ENCODE measurements at regions not wholly inside any gene's neighbourhood (a gene's known extent, or its start where the extent isn't known, plus 50 kb on each side); places are given as distances from the start of the nearest gene placed in this dataset.
A peak's percentile ranks its signal among the peaks of the same experiment; 100 is the strongest.
"Not testable (repeated sequence)": the region's sequence is repeated elsewhere in the genome, so short reads cannot be mapped to it uniquely, and the experiment has no call there.

DNA sequence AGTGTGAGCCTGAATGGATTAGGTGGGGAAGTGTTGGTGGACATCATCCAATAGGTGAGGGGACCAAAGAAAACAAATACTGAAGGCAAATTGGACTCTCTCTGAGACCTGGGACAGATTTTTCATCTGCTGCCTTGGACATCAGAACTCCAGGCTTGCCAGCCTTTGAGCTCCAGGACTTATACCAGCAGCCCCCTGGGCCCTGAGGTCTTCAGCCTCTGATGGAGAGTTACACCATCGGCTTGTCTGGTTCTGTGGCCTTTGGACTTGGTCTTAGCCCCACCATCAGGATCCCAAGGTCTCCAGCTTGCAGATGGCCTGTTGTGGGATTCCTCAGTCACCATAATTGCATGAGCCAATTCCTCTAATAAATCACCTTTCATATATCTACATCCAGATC, 80.8 kb upstream of the SLC8A3 start:
- no peak for DNase-seq

DNA sequence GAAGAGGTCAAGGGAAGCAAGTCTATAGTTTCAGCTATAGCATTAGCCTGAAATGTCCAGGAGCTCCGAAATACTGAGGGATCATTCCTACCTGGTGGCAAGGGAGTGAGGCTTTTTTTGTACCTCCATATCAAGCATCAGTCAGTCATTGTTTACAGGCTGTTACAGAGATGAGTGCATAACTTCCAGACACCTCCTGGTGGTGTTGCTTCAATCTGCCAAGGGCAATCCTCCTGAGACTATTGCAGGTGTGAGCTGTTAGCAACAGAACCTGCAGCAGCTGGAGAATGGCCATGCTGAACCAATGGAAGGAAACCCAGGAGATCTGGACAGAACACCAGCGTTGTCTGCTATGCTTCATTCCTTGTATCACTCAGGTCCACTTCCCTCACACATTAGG, 80.0 kb upstream of the SLC8A3 start:
- DNase-seq = no peak

DNA sequence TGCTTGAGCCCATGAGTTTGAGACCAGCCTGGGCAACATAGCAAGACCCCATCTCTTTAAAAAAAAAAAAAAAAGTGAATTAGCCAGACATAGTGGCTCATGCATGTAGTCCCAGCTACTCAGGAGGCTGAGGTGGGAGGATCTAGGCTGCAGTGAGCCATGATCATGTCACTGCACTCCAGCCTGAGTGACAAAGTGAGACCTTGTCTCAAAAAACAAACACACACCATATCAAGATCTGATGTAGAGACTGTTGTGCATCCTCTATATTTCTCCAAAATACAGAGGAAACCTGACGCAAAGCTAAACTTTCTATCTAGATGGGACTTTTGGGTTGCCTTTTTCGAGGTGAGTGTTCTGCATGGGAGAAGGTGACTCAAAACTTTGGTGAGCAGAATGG, 77.4 kb upstream of the SLC8A3 start:
- no peak for DNase-seq

DNA sequence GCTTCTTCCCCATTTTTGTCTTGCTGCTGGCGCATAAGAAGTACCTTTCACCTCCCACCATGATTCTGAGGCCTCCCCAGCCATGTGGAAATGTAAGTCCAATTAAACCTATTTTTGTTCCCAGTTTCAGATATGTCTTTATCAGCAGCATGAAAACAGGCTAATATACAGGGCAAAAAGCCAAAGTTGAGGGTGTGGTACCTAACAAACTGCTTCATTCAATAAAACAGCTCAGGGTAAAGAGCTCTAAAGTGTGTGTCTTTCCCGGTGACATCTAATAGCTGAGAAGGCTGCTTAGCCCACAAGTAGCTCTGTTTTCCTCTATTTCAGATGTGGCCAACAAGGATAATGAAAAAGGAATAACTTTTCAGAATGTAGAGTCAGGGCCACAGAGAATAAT, 76.7 kb upstream of the SLC8A3 start:
- no peak for DNase-seq

DNA sequence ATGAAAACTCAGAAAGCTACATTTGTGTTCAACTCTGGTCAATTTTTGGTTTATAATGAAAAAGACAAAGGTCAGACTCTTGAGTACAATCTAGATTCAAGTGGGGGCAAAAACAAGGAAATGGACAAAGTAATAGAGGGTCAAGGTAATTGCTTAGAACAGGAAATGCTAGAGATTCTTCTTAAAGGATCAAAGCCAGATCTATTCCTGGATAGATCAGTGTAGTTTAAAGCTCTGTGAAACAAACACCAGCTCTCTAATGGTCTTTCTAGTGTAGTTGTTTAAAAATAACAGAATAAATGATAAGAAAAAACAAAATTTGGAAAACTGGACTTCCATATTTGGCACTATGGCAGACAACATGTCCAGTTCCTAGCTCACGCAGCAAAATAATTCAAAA, 70.7 kb upstream of the SLC8A3 start:
- DNase-seq = no peak

DNA sequence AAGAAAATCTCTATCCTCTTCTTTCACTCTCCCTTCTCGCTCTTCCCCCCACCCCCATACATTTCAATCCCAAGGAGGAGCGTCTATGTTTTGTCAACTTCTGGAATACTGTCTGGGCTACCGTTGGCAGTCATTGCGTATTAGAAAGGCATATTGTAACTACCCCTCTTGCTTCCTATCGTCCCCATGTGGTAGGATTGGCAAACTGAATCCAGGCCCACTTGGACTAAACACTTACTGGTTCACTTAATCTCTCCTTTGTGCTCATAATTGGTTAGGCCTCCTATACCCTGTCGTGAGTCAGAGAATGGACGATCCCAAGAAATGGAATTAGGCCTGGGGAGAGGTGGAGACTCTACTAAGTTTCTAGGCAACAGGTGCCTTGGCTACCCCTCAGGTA, 68.8 kb upstream of the SLC8A3 start:
- no peak for DNase-seq

DNA sequence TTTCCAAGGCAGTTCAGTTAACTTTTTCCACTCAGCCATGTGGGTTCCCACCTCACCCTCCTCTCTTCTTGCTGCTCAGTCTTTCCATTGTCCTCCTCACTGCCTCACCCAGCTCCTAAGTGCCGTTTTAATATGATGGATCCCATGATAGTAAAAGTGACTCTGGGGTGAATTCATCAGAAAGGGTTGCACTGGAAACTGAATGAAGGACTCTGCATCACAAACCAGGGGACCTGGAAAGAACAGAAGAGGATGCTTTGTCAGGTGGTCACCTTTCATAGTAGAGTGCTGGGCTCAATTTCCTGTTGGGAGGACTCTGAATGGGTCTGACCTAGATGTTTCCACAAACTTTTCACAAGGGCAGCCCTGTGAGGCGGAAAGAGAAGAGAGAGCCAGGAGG, 67.8 kb upstream of the SLC8A3 start:
- no peak for DNase-seq

DNA sequence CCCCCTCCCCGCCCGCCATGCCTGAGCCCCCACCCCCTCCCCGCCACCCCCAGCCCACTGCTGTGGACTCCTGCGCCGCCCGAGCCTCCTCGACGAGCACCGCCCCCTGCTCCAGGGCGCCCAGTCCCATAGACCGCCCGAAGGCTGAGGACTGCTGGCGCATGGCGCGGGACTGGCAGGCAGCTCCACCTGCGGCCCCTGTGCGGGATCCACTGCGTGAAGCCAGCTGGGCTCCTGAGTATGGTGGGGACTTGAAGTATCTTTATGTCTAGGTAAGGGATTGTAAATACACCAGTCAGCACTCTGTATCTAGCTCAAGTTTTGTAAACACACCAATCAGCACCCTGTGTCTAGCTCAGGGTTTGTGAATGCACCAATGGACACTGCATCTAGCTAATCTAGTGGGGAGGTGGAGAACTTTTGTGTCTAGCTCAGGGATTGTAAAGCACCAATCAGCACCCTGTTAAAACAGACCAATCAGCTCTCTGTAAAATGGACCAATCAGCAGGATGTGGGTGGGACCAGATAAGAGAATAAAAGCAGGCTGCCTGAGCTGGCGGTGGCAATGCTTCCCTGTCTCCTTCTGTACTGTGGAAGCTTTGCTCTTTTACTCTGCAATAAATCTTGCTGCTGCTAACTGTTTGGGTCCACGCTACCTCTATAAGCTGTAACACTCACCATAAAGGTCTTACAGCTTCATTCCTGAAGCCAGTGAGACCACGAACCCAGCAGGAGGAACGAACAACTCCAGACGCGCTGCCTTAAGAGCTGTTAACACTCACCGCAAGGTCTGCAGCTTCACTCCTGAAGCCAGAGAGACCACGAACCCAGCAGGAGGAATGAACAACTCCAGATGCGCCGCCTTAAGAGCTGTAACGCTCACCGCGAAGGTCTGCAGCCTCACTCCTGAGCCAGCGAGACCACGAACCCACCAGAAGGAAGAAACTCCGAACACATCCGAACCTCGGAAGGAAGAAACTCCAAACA, 66.6 kb upstream of the SLC8A3 start:
- peak; percentile 60 for DNase-seq

DNA sequence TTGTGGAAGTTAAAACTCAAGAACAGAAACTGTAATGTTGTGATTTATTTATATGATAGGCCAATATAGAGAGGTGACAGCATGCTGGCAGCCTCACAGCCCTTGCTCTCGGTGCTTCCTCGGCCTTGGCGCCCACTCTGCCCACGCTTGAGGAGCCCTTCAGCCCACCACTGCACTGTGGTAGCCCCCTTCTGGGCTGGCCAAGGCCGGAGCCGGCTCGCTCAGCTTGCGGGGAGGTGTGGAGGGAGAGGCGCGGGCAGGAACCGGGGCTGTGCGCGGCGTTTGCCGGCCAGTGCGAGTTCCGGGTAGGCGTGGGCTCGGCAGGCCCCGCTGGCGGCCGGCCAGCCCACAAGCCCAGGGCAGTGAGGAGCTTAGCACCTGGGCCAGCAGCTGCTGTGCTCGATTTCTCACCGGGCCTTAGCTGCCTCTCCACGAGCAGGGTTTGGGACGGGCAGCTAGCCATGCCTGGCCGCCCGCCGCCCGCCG, 65.8 kb upstream of the SLC8A3 start:
- no peak for DNase-seq

DNA sequence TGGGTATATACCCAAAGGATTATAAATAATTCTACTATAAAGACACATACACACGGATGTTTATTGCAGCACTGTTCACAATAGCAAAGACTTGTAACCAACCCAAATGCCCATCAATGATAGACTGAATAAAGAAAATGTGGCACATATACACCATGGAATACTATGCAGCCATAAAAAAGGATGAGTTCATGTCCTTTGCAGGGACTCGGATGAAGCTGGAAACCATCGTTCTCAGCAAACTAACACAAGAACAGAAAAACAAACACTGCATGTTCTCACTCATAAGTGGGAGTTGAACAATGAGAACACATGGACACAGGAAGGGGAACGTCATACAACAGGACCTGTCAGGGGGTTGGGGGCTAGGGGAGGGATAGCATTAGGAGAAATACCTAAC, 64.8 kb upstream of the SLC8A3 start:
- not testable (repeated sequence) for DNase-seq

DNA sequence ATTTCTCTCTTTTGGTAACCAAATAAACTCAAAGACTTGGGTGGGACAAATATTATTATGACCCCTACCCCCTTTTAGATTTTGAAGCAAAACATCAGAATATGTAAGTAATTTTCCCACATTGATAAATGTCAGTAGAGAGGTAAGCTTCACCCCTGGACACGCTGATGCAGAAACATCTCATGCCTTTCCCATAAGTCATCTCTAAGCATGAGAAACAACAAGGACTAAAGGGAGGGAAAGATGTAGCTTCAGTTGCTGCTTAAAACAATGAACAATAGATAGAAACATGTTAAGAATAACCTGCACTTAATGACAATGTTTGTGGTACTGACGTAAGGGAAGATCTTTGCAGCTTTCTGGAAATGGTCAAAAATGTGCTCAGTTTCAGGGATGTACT, 56.3 kb upstream of the SLC8A3 start:
- no peak for DNase-seq

DNA sequence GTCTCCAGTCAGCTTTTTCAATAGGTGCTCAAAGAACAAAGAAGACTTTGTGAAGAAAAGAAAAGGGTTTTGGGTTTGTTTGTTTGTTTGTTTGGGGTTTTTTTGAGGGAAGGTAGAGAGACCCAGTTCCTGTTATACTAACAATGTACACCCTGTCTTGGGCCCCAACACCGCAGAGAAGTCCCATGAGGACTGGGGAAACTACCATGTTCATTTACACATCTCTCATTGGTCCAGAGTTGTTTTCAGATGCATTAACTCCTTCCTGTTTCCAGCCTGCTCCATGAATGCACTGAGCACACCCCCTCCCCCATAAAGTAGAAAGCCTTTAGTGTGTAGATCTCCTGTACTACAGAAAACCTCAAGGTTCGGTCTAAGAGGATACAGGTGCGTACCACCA, 51.1 kb upstream of the SLC8A3 start:
- no peak for DNase-seq

DNA sequence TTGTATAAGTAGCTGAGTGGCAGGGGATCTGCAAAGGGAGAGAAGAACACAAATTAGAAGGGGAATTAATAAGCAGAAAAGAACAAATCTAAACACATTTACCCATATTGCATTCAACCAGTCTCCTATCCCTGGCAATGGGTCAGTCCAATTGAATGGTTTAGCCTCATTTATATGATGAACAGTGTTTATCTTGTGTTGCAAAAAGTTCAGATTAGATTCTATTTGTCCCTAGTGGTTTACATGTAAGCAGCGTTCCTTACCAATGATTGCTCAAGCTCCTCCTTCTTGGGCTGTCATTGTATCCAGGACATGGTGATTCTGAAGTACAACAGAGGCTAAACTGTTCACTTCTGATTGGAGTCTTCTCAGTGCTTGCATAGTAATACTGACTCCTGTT, 49.9 kb upstream of the SLC8A3 start:
- not testable (repeated sequence) for DNase-seq

All from CD4-positive, alpha-beta T cell treated with Interleukin-17A for 1 hour (primary cell).